Stimulated activated CD4-positive, alpha-beta T cell treated with anti-CD3 and anti-CD28 coated beads, Interleukin-1b, Interleukin-23, amount 100 ng/mL, for 24 hours (primary cell): ENCODE measurements at regions not wholly inside any gene's neighbourhood (a gene's known extent, or its start where the extent isn't known, plus 50 kb on each side); places are given as distances from the start of the nearest gene placed in this dataset.
"Not testable (repeated sequence)": the region's sequence is repeated elsewhere in the genome, so short reads cannot be mapped to it uniquely, and the experiment has no call there.

ENCODE experiments used
- DNase-seq, 4 experiments: peaks; one replicate each; pipeline ENCODE4 v3.0.0-alpha.2; 2020; ENCODE audit warnings: low read depth in 4 of 4, low spot score in 1 of 4

- no peak for DNase-seq
Observed at GRCh38 chr1:244316986-244317655, 134.6 kb downstream of the ADSS2 start.

DNA sequence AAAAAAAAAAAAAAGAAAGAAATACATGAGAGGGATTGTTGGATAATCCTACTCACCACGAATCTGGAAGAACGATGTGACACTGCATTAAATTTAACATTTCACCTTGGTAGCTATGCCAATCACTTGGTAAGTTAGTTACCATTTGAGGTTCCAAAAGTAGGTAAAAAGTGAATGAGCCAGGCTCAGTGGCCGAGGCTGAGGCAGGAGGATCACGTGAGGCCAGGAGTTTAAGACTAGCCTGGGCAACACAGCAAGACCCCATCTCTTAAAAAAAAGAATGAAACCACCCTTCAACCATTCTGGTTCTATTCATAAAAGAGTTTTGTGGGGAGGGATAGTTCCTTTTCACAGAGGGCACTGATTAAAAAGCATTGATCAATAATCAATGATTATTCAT is 133.6 kb downstream of the ADSS2 start:
- DNase-seq = no peak

DNA sequence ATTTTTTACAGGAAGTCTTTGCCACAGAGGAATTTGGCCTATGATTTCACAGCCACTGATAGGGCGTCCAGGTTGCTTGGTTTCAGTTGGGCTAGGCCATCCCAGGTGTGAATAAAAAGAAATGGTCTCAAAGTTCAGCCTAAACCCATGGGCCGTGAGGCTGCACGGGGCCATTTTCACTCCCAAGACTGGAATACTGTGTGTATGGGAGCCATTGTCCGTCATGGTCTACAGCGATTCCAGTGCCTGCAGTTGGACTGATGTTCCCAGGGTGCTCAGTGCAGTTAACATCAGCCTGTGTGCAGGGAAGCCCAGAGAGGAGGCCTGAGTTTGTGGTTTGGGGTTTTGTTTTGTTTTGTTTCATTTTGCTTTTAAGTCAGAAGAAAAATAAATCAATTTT is 133.2 kb downstream of the ADSS2 start:
- no peak for DNase-seq

GRCh38 chr1:244319283-244320132 is 132.2 kb downstream of the ADSS2 start:
- DNase-seq = peak in 1 of 4 experiments; percentile 11

- no peak for DNase-seq
Observed at GRCh38 chr1:244322181-244322580, 129.5 kb downstream of the ADSS2 start.

- no peak for DNase-seq
Observed at GRCh38 chr1:244322791-244323521, 128.8 kb downstream of the ADSS2 start.

- DNase-seq = no peak
Observed at GRCh38 chr1:244324176-244324883, 127.4 kb downstream of the ADSS2 start.

DNA sequence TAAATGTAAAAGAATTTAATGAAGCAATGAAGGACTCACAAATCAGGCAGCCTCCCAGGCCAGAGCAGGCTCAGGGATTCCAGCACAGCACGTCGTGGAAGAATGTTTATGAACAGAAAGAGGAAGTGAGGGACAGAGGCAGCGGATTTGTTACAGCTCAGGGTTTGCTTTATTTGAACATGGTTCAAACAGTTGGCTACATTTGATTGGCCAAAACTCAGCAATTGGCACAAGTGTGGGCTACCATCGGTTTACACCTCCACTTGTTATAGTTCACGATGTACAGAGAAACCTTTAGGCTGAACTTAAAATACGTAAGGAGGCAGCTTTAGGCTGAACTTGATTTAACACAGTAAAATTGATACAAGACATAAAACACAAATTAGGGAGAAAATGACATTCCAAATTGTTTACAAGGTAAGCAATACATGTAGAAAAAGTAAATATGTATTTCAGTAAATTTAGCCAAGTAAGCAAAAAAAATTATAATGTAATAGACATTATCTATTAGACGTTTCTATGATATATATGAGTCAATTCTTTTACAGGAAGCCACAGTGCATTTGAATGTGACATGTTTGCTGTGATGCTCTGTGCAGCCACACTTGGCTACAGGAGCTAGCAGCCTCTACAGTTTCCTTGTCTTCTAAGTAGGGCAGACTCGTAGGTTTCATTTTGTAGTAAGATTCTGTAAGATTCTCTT is 126.5 kb downstream of the ADSS2 start:
- DNase-seq = no peak

GRCh38 chr1:244326757-244327156 is 125.0 kb downstream of the ADSS2 start:
- no peak for DNase-seq

DNA sequence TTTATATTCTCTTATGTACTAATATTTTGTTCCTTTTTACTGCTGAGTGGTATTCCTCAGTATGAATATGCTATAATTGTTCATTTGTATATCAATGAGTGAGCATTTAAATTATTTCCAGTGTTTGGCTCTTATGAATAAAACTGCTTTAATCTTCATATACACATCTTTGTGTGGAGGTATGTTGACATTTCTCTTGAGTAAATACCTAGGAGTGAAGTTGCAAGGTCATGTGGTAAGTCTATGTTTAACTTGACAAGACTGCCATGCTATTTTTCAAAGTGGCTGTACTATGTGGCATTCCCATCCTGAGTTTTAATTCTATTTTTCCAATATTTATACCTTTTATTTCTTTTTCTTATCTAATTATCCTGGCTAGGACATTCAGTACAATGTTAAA is 124.2 kb downstream of the ADSS2 start:
- DNase-seq = no peak

DNA sequence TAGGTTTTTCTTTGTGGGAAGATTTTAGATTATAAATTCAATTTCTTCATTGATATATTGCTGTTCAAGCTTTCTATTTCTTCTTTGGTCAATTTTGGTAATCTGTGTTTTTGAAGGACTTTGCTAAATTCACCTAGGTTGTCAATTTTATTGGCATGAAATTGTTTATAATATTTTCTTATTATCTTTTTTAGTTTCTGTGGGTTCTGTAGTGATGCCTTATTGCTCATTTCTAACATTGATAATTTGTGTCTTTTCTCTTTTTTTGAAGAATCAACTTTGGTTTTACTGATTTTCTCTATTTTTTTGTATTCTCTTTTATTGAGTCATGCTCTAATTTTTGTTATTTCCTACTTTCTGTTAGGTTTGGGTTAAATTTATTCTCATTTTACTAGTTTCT is 123.2 kb downstream of the ADSS2 start:
- no peak for DNase-seq

- no peak for DNase-seq
Observed at GRCh38 chr1:244329591-244330317, 122.0 kb downstream of the ADSS2 start.

GRCh38 chr1:244330318-244330625 is 121.4 kb downstream of the ADSS2 start:
- DNase-seq = no peak

- not testable (repeated sequence) for DNase-seq
Observed at GRCh38 chr1:244332761-244333160, 118.9 kb downstream of the ADSS2 start.

- DNase-seq = not testable (repeated sequence)
Observed at GRCh38 chr1:244334315-244334714, 117.4 kb downstream of the ADSS2 start.

DNA sequence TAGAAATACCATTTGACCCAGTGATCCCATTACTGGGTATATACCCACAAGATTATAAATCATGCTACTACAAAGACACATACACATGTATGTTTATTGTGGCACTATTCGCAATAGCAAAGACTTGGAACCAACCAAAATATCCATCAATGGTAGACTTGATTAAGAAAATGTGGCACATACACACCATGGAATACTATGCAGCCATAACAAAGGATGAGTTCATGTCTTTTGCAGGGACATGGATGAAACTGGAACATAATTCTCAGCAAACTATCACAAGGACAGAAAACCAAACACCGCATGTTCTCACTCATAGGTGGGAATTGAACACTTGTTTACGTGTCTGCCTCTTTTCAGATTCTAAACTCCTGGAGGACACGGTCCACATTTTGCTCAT is 116.9 kb downstream of the ADSS2 start:
- not testable (repeated sequence) for DNase-seq

- DNase-seq = no peak
Observed at GRCh38 chr1:244335456-244335855, 116.3 kb downstream of the ADSS2 start.

DNA sequence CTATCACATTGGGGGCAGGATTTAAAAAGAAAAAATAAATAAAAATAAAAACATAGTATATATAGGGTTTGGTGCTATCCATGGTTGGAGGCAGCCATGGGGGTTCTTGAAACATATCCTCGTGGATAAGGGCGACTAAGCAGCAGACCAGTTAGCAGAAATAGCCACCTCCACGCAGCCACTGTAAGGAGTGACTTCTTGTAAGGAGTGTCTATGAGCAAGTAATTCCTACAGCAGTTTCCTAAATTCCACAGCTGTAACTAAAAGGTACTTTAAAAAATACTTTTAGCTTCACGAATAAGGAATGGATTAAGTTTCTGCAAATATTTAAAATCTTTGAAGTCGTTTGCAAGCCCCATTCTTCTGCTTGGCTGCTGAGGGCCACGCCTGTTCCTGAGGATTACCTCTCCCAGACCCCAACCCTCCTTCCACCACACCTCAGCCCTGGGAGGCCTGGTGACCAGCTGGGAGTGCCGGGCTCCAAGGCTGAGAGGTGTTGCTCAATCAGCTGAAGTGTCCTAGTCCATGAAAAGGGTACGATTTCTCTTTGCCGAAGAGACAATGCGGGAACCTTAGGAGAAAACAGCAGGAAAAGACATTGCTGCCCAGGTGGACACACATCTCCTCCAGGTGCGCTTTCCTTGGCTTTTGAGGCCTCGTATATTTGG is 115.3 kb downstream of the ADSS2 start:
- DNase-seq = no peak

DNA sequence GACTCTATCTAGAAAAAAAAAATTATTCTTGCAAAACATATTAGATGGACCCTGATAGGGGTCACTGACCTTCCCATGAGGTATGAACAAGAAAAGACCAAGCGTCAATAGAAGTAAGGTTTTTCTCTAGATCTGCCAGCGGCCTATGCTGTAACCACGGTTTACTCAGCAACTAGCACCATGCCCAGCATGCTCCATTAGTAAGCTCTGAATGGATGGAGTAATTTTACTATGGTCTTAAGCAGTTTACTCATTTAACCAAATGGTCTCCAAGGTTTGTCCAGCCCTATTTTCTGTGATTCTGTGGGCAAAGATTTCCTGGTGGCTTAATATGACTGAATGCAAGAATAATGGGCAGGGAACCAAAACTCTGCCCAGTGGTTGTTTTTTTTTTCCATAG is 113.9 kb downstream of the ADSS2 start:
- no peak for DNase-seq
